ENCODE measurements at regions not wholly inside any gene's neighbourhood (a gene's known extent, or its start where the extent isn't known, plus 50 kb on each side); places are given as distances from the start of the nearest gene placed in this dataset.

DNA sequence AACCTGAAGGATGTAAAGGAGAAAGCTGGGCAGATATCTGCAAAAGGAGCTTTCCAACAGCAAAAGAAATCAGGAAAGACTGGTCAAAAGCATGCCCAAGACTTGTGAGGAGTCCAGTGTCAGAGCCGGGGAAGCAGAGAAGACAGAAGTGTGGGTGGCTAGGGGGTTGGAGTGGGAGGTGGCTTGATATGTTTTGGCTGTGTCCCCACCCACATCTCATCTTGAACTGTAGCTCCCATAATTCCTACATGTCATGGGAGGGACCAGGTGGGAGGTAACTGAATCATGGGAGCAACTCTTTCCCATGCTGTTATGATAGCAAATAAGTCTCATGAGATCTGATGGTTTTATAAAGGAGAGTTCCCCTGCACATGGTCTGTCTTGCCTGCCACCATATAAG is 84.9 kb downstream of the INHBA start:
- TF ChIP-seq, protein P1, sequence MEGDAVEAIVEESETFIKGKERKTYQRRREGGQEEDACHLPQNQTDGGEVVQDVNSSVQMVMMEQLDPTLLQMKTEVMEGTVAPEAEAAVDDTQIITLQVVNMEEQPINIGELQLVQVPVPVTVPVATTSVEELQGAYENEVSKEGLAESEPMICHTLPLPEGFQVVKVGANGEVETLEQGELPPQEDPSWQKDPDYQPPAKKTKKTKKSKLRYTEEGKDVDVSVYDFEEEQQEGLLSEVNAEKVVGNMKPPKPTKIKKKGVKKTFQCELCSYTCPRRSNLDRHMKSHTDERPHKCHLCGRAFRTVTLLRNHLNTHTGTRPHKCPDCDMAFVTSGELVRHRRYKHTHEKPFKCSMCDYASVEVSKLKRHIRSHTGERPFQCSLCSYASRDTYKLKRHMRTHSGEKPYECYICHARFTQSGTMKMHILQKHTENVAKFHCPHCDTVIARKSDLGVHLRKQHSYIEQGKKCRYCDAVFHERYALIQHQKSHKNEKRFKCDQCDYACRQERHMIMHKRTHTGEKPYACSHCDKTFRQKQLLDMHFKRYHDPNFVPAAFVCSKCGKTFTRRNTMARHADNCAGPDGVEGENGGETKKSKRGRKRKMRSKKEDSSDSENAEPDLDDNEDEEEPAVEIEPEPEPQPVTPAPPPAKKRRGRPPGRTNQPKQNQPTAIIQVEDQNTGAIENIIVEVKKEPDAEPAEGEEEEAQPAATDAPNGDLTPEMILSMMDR (IDR thresholded peaks at IDR 0.05): no peak
- TF ChIP-seq POLR2A (IDR thresholded peaks at IDR 0.05): no peak

Data from right lobe of liver (tissue), 4 donors.